Kidney (tissue), 13 donors: ENCODE measurements at regions not wholly inside any gene's neighbourhood (a gene's known extent, or its start where the extent isn't known, plus 50 kb on each side); places are given as distances from the start of the nearest gene placed in this dataset.

Experiments used
- DNase-seq, 5 donors: peaks; one replicate each; pipeline ENCODE4 v3.0.0-alpha.2; 2013 to 2020
- FAIRE-seq: peaks from 2 replicates; lab custom pipeline; 2012; peaks lifted over from hg19 to GRCh38; lab: Jason Lieb, UNC
- H3K27ac ChIP-seq, 2 donors: one replicate each; pipeline ENCODE4 v1.7.0; 2013; ENCODE audit warnings: low read depth in 2 of 2, low read length in 2 of 2, inconsistent platforms in 1 of 2
- H3K27me3 ChIP-seq: one replicate; pipeline ENCODE4 v1.7.1; 2013; ENCODE audit warnings: low read length, inconsistent platforms; ENCODE audit not compliant: control insufficient read depth, insufficient read depth
- H3K36me3 ChIP-seq, 3 donors: one replicate each; pipeline versions ENCODE4 v1.7.0 to v1.7.1; 2013; ENCODE audit warnings: low read length in 3 of 3, control low read depth in 1 of 3, inconsistent platforms in 1 of 3; ENCODE audit not compliant: insufficient read depth in 3 of 3, control insufficient read depth in 2 of 3
- H3K4me1 ChIP-seq, 3 donors: one replicate each; pipeline versions ENCODE4 v1.7.0 to v1.7.1; 2013; ENCODE audit warnings: low read length in 3 of 3, inconsistent platforms in 1 of 3, low read depth in 1 of 3; ENCODE audit not compliant: control insufficient read depth in 2 of 3, insufficient read depth in 2 of 3
- H3K4me3 ChIP-seq, 3 donors: one replicate each; pipeline versions ENCODE4 v1.7.0 to v1.8.1; 2013; ENCODE audit warnings: low read length in 3 of 3, control low read depth in 1 of 3, inconsistent platforms in 1 of 3
- H3K9ac ChIP-seq, 3 donors: one replicate each; pipeline versions ENCODE4 v1.7.0 to v1.7.1; 2013; ENCODE audit warnings: low read length in 3 of 3, control low read depth in 1 of 3, inconsistent platforms in 1 of 3
- H3K9me3 ChIP-seq, 3 donors: one replicate each; pipeline versions ENCODE4 v1.7.0 to v1.7.1; 2013; ENCODE audit warnings: low read length in 3 of 3, control low read depth in 1 of 3, inconsistent platforms in 1 of 3; ENCODE audit not compliant: control insufficient read depth in 2 of 3, insufficient read depth in 1 of 3
- CTCF ChIP-seq: IDR thresholded peaks from 3 replicates; pipeline ENCODE4 v1.5.1; 2012; ENCODE audit warnings: mild to moderate bottlenecking, moderate library complexity, borderline replicate concordance; ENCODE audit not compliant: insufficient read depth; ENCODE audit errors: extremely low read depth
- intact Hi-C: fragments of 100-400 bp; cut with DNase I; formaldehyde crosslinking; loops from one replicate; pipeline ENCODE4 v1.11.1; 2022
- donor health status: control.
- donor health status: control.
- donor health status: control.
- donor health status: control.
- donor health status: control.
- donor health status: DM: yes; HTN: yes; CAD: no.
- donor health status: Normal renal cell carcinoma (clear cell type).

DNA sequence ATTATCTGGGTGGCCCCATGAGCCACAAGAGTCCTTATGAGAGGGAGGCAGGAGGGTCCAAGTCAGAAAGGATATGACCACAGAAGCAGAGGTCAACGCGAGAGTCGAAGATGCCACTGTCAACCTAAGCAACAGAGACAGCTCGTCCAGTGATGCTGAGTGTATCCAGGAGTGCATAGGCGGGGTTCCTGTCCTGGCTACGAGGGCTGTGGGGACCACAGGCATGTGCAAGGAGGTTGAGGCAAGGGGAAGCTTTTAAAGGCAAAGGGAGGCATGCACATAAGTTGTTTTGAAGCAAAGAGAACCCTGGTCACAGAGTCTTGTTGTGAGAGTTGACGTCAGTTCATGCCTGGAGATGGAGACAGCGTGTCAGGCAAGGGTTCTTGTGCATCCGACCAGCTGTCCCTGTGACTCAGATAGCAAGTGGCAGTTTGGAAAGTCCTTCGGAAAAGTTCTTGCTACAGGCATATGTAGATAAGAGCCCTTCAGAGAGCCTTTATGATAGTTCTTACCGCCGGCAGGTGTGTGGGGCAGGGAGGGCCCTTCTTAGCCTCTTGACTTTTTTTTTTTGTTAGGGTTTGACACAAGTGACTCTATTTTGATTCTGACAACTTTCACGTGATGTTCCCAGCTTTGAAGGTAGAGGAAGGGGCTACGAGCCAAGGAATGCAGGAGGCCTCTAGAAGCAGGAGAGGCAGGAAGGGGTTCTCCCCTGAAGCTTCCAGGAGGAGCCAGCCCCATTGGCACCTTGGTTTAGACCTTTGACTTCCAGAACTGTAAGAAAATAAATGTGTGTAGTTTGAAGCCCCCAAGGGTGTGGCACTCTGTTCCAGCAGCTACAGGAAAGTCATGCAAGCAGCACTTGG is 66.0 kb upstream of the FCN1 start:
- Histone ChIP-seq H3K4me3 (no peak overlapping the region), H3K27me3 (no peaks in the 10 kb centered on the region), H3K36me3 (no peaks in the 10 kb centered on the region), H3K27ac (no peak overlapping the region), H3K9me3 (peaks cover 0 to 13% (median 3%) of the 10 kb centered on the region in 3 donors), H3K9ac (no peak overlapping the region), H3K4me1 (no peaks in the 10 kb centered on the region)
- TF ChIP-seq CTCF: no peak
- DNase-seq (peak in 1 of 5 donors; percentile 31), FAIRE-seq (no peak)
- intact Hi-C loops: no loop called here

GRCh38 chr9:134984372-134985265 is 66.9 kb upstream of the FCN1 start:
- H3K36me3 ChIP-seq: no peaks in the 10 kb centered on the region
- H3K4me1 ChIP-seq: no peaks in the 10 kb centered on the region
- H3K27me3 ChIP-seq: no peaks in the 10 kb centered on the region
- no peak overlapping the region for H3K27ac ChIP-seq
- no peak overlapping the region for H3K4me3 ChIP-seq
- intact Hi-C loops: no loop called here
- peak in 1 of 5 donors; percentile 41 for DNase-seq
- FAIRE-seq: no peak
- peaks cover 0 to 13% (median 3%) of the 10 kb centered on the region in 3 donors for H3K9me3 ChIP-seq
- H3K9ac ChIP-seq: no peak overlapping the region
- TF ChIP-seq CTCF: no peak

- Histone ChIP-seq H3K9me3 (peaks cover 0 to 13% (median 3%) of the 10 kb centered on the region in 3 donors), H3K4me3 (no peak overlapping the region), H3K27me3 (no peaks in the 10 kb centered on the region), H3K27ac (no peak overlapping the region), H3K9ac (no peak overlapping the region), H3K36me3 (no peaks in the 10 kb centered on the region), H3K4me1 (no peaks in the 10 kb centered on the region)
- intact Hi-C loops: no loop called here
- DNase-seq (peak in 1 of 5 donors; percentile 13), FAIRE-seq (no peak)
- no peak for TF ChIP-seq CTCF
Measured at GRCh38 chr9:134985451-134985850, 67.7 kb upstream of the FCN1 start.
